HEK293 (cell line): ENCODE measurements at regions not wholly inside any gene's neighbourhood (a gene's known extent, or its start where the extent isn't known, plus 50 kb on each side); places are given as distances from the start of the nearest gene placed in this dataset.

ENCODE experiments used
- CTCF ChIA-PET: fragments of 350-600 bp; formaldehyde crosslinking; extraction: SDS; loops from one replicate; lab custom pipeline; 2021; ENCODE audit warnings: antibody characterized with exemption; lab: Yijun Ruan, JAX
- POLR2A ChIA-PET: fragments of 300-600 bp; formaldehyde crosslinking; extraction: SDS; loops from one replicate; lab custom pipeline; 2020; ENCODE audit warnings: antibody characterized with exemption, inconsistent platforms; lab: Yijun Ruan, JAX
- H3K27ac ChIP-seq: fragments of 200-500 bp; sonication (Bioruptor generic); 2 replicates; pipeline ENCODE4 v1.5.1; 2014; ENCODE audit warnings: low read depth, low read length, control low read depth, inconsistent platforms; ENCODE audit errors: extremely low read depth
- H3K36me3 ChIP-seq, 2 experiments: fragments of 200-500 bp in 1 of 2; sonication (Bioruptor generic) in 1 of 2; 1 replicate in 1 of 2; 2 replicates in 1 of 2; pipeline ENCODE4 v1.5.1; 2014 to 2017; ENCODE audit warnings: inconsistent platforms in 2 of 2, low read length in 2 of 2; ENCODE audit not compliant: control insufficient read depth in 2 of 2, insufficient read depth in 1 of 2
- H3K4me1 ChIP-seq: fragments of 200-500 bp; sonication (Bioruptor generic); 2 replicates; pipeline ENCODE4 v1.5.1; 2014; ENCODE audit warnings: mild to moderate bottlenecking, low read length, inconsistent platforms; ENCODE audit not compliant: control insufficient read depth, insufficient read depth
- H3K4me3 ChIP-seq: 2 replicates; pipeline ENCODE4 v1.5.1; 2011; ENCODE audit warnings: low read depth, mild to moderate bottlenecking, control low read depth, low read length, moderate library complexity
- H3K9me3 ChIP-seq: fragments of 200-500 bp; sonication (Bioruptor generic); 2 replicates; pipeline ENCODE4 v1.5.1; 2014; ENCODE audit warnings: low read depth, low read length, inconsistent platforms; ENCODE audit not compliant: control insufficient read depth, insufficient read depth
- BCL11B ChIP-seq: fragments of 450-650 bp; formaldehyde crosslinking; IDR thresholded peaks from 2 replicates; pipeline ENCODE4 v1.5.1; 2016; ENCODE audit warnings: low read depth, missing biosample characterization, missing genetic modification characterization
- FEZF1 ChIP-seq: fragments of 450-650 bp; formaldehyde crosslinking; IDR thresholded peaks from 2 replicates; pipeline ENCODE4 v1.5.1; 2016; ENCODE audit warnings: missing biosample characterization, missing genetic modification characterization
- GLI2 ChIP-seq: fragments of 450-650 bp; formaldehyde crosslinking; IDR thresholded peaks from 2 replicates; pipeline ENCODE4; 2017; ENCODE audit warnings: missing biosample characterization, missing genetic modification characterization, low read depth, borderline replicate concordance
- KLF10 ChIP-seq: fragments of 450-650 bp; IDR thresholded peaks from 2 replicates; pipeline ENCODE4 v1.5.1; 2018; ENCODE audit warnings: missing biosample characterization, mild to moderate bottlenecking, missing genetic modification characterization
- PRDM1 ChIP-seq: fragments of 450-650 bp; formaldehyde crosslinking; IDR thresholded peaks from 2 replicates; pipeline ENCODE4; 2016; ENCODE audit warnings: missing biosample characterization, missing genetic modification characterization
- SALL2 ChIP-seq: fragments of 450-650 bp; formaldehyde crosslinking; IDR thresholded peaks from 2 replicates; pipeline ENCODE4 v1.5.0; 2017; ENCODE audit warnings: missing biosample characterization, mild to moderate bottlenecking, missing genetic modification characterization, borderline replicate concordance
- WT1 ChIP-seq: fragments of 450-650 bp; formaldehyde crosslinking; IDR thresholded peaks from 2 replicates; pipeline ENCODE4 v1.5.1; 2016; ENCODE audit warnings: missing biosample characterization, missing genetic modification characterization
- YY2 ChIP-seq: fragments of 450-650 bp; formaldehyde crosslinking; IDR thresholded peaks from 2 replicates; pipeline ENCODE4 v1.5.1; 2016; ENCODE audit warnings: missing biosample characterization, missing genetic modification characterization
- ZBTB21 ChIP-seq: fragments of 450-650 bp; formaldehyde crosslinking; IDR thresholded peaks from 2 replicates; pipeline ENCODE4 v1.5.1; 2017; ENCODE audit warnings: missing biosample characterization, missing genetic modification characterization
- ZBTB7A ChIP-seq: fragments of 450-650 bp; formaldehyde crosslinking; IDR thresholded peaks from 2 replicates; pipeline ENCODE4 v1.5.1; 2016; ENCODE audit warnings: low read depth, missing biosample characterization, missing genetic modification characterization
- ZNF274 ChIP-seq, 2 experiments: fragments of 200-500 bp in 1 of 2; fragments of 450-650 bp in 1 of 2; sonication (Bioruptor generic) in 1 of 2; formaldehyde crosslinking in 1 of 2; IDR thresholded peaks; 2 replicates each; pipeline versions ENCODE4 v1.5.1 to v1.6.1; 2014 to 2016; ENCODE audit warnings: borderline replicate concordance in 1 of 2, inconsistent platforms in 1 of 2, low read length in 1 of 2, missing biosample characterization in 1 of 2, missing genetic modification characterization in 1 of 2
- ZNF292 ChIP-seq: fragments of 450-650 bp; formaldehyde crosslinking; IDR thresholded peaks from 2 replicates; pipeline ENCODE4 v1.5.1; 2016; ENCODE audit warnings: low read depth, missing biosample characterization, missing genetic modification characterization, borderline replicate concordance
- ZNF391 ChIP-seq: fragments of 450-650 bp; formaldehyde crosslinking; IDR thresholded peaks from 2 replicates; pipeline ENCODE4 v1.5.1; 2016; ENCODE audit warnings: low read depth, missing biosample characterization, missing genetic modification characterization, borderline replicate concordance
- ZNF48 ChIP-seq: fragments of 450-650 bp; formaldehyde crosslinking; IDR thresholded peaks from 2 replicates; pipeline ENCODE4 v1.5.1; 2016; ENCODE audit warnings: missing biosample characterization, missing genetic modification characterization
- ZNF513 ChIP-seq: fragments of 450-650 bp; IDR thresholded peaks from 2 replicates; pipeline ENCODE4 v1.5.1; 2018; ENCODE audit warnings: missing biosample characterization, missing genetic modification characterization
- ZNF530 ChIP-seq: fragments of 450-650 bp; formaldehyde crosslinking; IDR thresholded peaks from 2 replicates; pipeline ENCODE4 v1.5.1; 2016; ENCODE audit warnings: low read depth, missing biosample characterization, missing genetic modification characterization
- ZNF621 ChIP-seq: fragments of 450-650 bp; formaldehyde crosslinking; IDR thresholded peaks from 2 replicates; pipeline ENCODE4 v1.5.1; 2017; ENCODE audit warnings: missing biosample characterization, missing genetic modification characterization
- ZNF629 ChIP-seq: fragments of 450-650 bp; formaldehyde crosslinking; IDR thresholded peaks from 2 replicates; pipeline ENCODE4 v1.5.1; 2017; ENCODE audit warnings: missing biosample characterization, missing genetic modification characterization
- ZNF654 ChIP-seq: fragments of 450-650 bp; formaldehyde crosslinking; IDR thresholded peaks from 2 replicates; pipeline ENCODE4 v1.5.1; 2016; ENCODE audit warnings: low read depth, missing biosample characterization, missing genetic modification characterization
- ZNF664 ChIP-seq: fragments of 450-650 bp; formaldehyde crosslinking; IDR thresholded peaks from 2 replicates; pipeline ENCODE4 v1.5.1; 2016; ENCODE audit warnings: missing biosample characterization, missing genetic modification characterization
- ZNF747 ChIP-seq: fragments of 450-650 bp; formaldehyde crosslinking; IDR thresholded peaks from 2 replicates; pipeline ENCODE4 v1.5.1; 2016; ENCODE audit warnings: missing biosample characterization, missing genetic modification characterization
- ZNF76 ChIP-seq: fragments of 450-650 bp; formaldehyde crosslinking; IDR thresholded peaks from 2 replicates; pipeline ENCODE4; 2016; ENCODE audit warnings: low read depth, missing biosample characterization, missing genetic modification characterization, borderline replicate concordance
- ZNF791 ChIP-seq: fragments of 450-650 bp; formaldehyde crosslinking; IDR thresholded peaks from 2 replicates; pipeline ENCODE4 v1.5.1; 2016; ENCODE audit warnings: missing biosample characterization, missing genetic modification characterization
- ZNF843 ChIP-seq: fragments of 450-650 bp; formaldehyde crosslinking; IDR thresholded peaks from 2 replicates; pipeline ENCODE4 v1.5.1; 2016; ENCODE audit warnings: missing biosample characterization, missing genetic modification characterization
- ZSCAN16 ChIP-seq: fragments of 450-650 bp; formaldehyde crosslinking; IDR thresholded peaks from 2 replicates; pipeline ENCODE4 v1.5.1; 2016; ENCODE audit warnings: missing biosample characterization, missing genetic modification characterization

DNA sequence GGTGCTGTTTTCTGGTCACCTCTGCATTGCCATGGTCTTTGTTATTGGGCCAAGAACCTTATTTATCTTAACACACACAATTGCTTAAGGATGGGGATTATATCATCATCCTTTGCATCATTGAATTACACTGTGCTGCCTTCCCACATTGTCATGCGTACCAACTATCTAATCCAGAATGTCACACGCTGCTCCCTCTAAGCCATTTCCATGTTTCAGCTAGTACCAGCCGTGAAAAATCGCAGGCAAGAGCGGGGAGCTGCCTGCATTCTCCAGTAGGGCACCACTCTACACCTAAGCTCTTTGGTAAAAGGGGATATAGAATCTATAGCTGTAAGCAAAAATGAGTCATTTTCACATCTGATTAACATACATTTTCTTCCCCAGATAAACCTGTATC lies 277.0 kb downstream of the PRL start:
- no peak overlapping the region for H3K27ac ChIP-seq
- CTCF ChIA-PET: interaction anchor here (0.6 kb wide), 1 partner anchor 204 kb away, joined by 3 read pairs; no protein-coding TSS in a partner anchor
- H3K4me3 ChIP-seq: no peak overlapping the region
- no peaks in the 10 kb centered on the region for H3K9me3 ChIP-seq
- no peaks in the 10 kb centered on the region for H3K4me1 ChIP-seq
- no peak for TF ChIP-seq ZNF621 (tag by site-specific recombination)
- no peak for TF ChIP-seq BCL11B (tag by site-specific recombination)
- no peak for TF ChIP-seq SALL2 (tag by site-specific recombination)
- TF ChIP-seq ZNF391 (tag by site-specific recombination): no peak
- TF ChIP-seq ZBTB7A (tag by site-specific recombination): no peak
- no peak for TF ChIP-seq ZNF48
- TF ChIP-seq ZNF513: no peak
- no peak for TF ChIP-seq ZNF791 (tag by site-specific recombination)
- no peak for TF ChIP-seq ZSCAN16 (tag by site-specific recombination)
- TF ChIP-seq YY2: no peak
- no peak for TF ChIP-seq ZNF843 (tag by site-specific recombination)
- no peak for TF ChIP-seq ZNF629 (tag by site-specific recombination)
- no peak for TF ChIP-seq ZNF654 (tag by site-specific recombination)
- no peak for TF ChIP-seq ZNF76 (tag by site-specific recombination)
- TF ChIP-seq ZNF664: no peak
- TF ChIP-seq GLI2 (tag by site-specific recombination): no peak
- no peak for TF ChIP-seq FEZF1
- TF ChIP-seq ZNF747 (tag by site-specific recombination): no peak
- no peak for TF ChIP-seq ZNF274 (IDR thresholded peaks at IDR 0.05; ENCODE audit: low read length)
- TF ChIP-seq ZNF274 (tag by site-specific recombination; IDR thresholded peaks at IDR 0.05; ENCODE audit: borderline replicate concordance): no peak
- TF ChIP-seq PRDM1 (tag by site-specific recombination): no peak
- no peaks in the 10 kb centered on the region for H3K36me3 ChIP-seq
- POLR2A ChIA-PET: interaction anchor here (0.7 kb wide), 1 partner anchor 426 kb away, joined by 8 read pairs; the partner anchor contains the start of gene SOX4

GRCh38 chr6:22020299-22021003 lies 276.4 kb downstream of the PRL start:
- POLR2A ChIA-PET: no interaction called here
- H3K36me3 ChIP-seq: no peaks in the 10 kb centered on the region
- H3K9me3 ChIP-seq: no peaks in the 10 kb centered on the region
- H3K4me1 ChIP-seq: no peaks in the 10 kb centered on the region
- no peak overlapping the region for H3K4me3 ChIP-seq
- no peak for TF ChIP-seq ZNF292
- no peak for TF ChIP-seq ZBTB21 (tag by site-specific recombination)
- TF ChIP-seq WT1 (tag by site-specific recombination): no peak
- no peak for TF ChIP-seq ZNF530
- TF ChIP-seq KLF10 (tag by site-specific recombination): no peak
- TF ChIP-seq, all 188 proteins: peak for 0
- CTCF ChIA-PET: no interaction called here
- H3K27ac ChIP-seq: no peak overlapping the region
